HCT116 (cell line): ENCODE measurements at regions not wholly inside any gene's neighbourhood (a gene's known extent, or its start where the extent isn't known, plus 50 kb on each side); places are given as distances from the start of the nearest gene placed in this dataset.

Source experiments
- ATAC-seq: fragments of 200-7000 bp; cut with Tn5 transposase; 2 replicates; pipeline ENCODE4 v1.9.1; 2020; ENCODE audit warnings: mild to moderate bottlenecking, moderate library complexity
- BruUV-seq: library from RNA; stranded (reverse); fragments of 400-500 nt; replicated peaks from 2 replicates; lab custom pipeline; 2021; lab: Mats Ljungman, UMichigan
- CTCF ChIA-PET: fragments of 300-600 bp; sonication (Branson Sonifier 250); formaldehyde crosslinking; loops from one replicate; lab custom pipeline; 2021; ENCODE audit warnings: antibody characterized with exemption; lab: Charles Lee
- POLR2A ChIA-PET: fragments of 300-600, 350-600 bp; sonication (Branson Sonifier 250); formaldehyde crosslinking; loops from one replicate; lab custom pipeline; 2021; ENCODE audit warnings: antibody characterized with exemption; lab: Charles Lee
- RAD21 ChIA-PET, 2 experiments: fragments of 300-600 bp; sonication (Branson Sonifier 250); formaldehyde crosslinking; loops; one replicate each; lab custom pipeline; 2023; ENCODE audit warnings: low total read pairs in 2 of 2; ENCODE audit not compliant: uncharacterized antibody in 2 of 2, unreplicated experiment in 2 of 2, low non-redundant PET in 1 of 2; lab: Charles Lee
- DNase-seq: peaks from one replicate; pipeline ENCODE4 v3.0.0-alpha.2; 2010; ENCODE audit warnings: low read depth, low spot score
- H2AFZ ChIP-seq: fragments of 200-600 bp; shearing (Covaris generic), sonication (generic); 2 replicates; pipeline ENCODE4 v1.6.1; 2017; ENCODE audit warnings: low read depth, mixed run types, mixed read lengths, antibody characterized with exemption, low read length; ENCODE audit not compliant: poor library complexity, severe bottlenecking
- H3K27ac ChIP-seq: 2 replicates; pipeline ENCODE4 v1.5.1; 2012; ENCODE audit warnings: low read depth, low read length
- H3K27me3 ChIP-seq: fragments of 200-600 bp; sonication (generic); 2 replicates; pipeline ENCODE4 v1.6.1; 2016; ENCODE audit warnings: mixed run types, low read length, mixed read lengths; ENCODE audit not compliant: insufficient read depth
- H3K36me3 ChIP-seq, 2 experiments: fragments of 200-500 bp in 1 of 2; fragments of 200-600 bp in 1 of 2; sonication (Bioruptor generic) in 1 of 2; sonication (generic) in 1 of 2; 2 replicates each; pipeline versions ENCODE4 v1.5.1 to v1.6.1; 2014 to 2016; ENCODE audit warnings: low read length in 2 of 2, inconsistent platforms in 1 of 2, mixed read lengths in 1 of 2, mixed run types in 1 of 2; ENCODE audit not compliant: insufficient read depth in 2 of 2, control insufficient read depth in 1 of 2
- H3K4me1 ChIP-seq, 2 experiments: fragments of 200-600 bp in 1 of 2; sonication (generic) in 1 of 2; 2 replicates each; pipeline versions ENCODE4 v1.5.1 to v1.6.1; 2012 to 2017; ENCODE audit warnings: low read length in 2 of 2, inconsistent platforms in 1 of 2, mild to moderate bottlenecking in 1 of 2, mixed read lengths in 1 of 2, mixed run types in 1 of 2, moderate library complexity in 1 of 2; ENCODE audit not compliant: insufficient read depth in 2 of 2, control insufficient read depth in 1 of 2
- H3K4me2 ChIP-seq: fragments of 200-600 bp; sonication (generic); 2 replicates; pipeline ENCODE4 v1.6.1; 2017; ENCODE audit warnings: mixed run types, low read length, mixed read lengths
- H3K4me3 ChIP-seq, 2 experiments: fragments of 200-600 bp in 1 of 2; sonication (generic) in 1 of 2; replicated peaks in 1 of 2; 2 replicates each; pipeline ENCODE4 v1.5.1; 2011 to 2016; ENCODE audit warnings: low read length in 2 of 2, control low read depth in 1 of 2, low read depth in 1 of 2, mild to moderate bottlenecking in 1 of 2, mixed read lengths in 1 of 2, mixed run types in 1 of 2
- H3K79me2 ChIP-seq: fragments of 200-600 bp; sonication (generic); 2 replicates; pipeline ENCODE4 v1.6.1; 2017; ENCODE audit warnings: mild to moderate bottlenecking, mixed run types, low read length, moderate library complexity, mixed read lengths; ENCODE audit not compliant: insufficient read depth
- H3K9ac ChIP-seq: fragments of 200-600 bp; sonication (generic); 2 replicates; pipeline ENCODE4 v1.6.1; 2016; ENCODE audit warnings: low read length, mixed read lengths
- H3K9me2 ChIP-seq: fragments of 200-600 bp; sonication (generic), shearing (Covaris generic); 2 replicates; pipeline ENCODE4 v1.6.1; 2017; ENCODE audit warnings: mixed run types, mild to moderate bottlenecking, moderate library complexity; ENCODE audit not compliant: insufficient read depth
- H3K9me3 ChIP-seq, 2 experiments: fragments of 200-500 bp in 1 of 2; fragments of 200-600 bp in 1 of 2; sonication (Bioruptor generic) in 1 of 2; sonication (generic) in 1 of 2; 2 replicates each; pipeline ENCODE4 v1.6.1; 2014 to 2017; ENCODE audit warnings: low read length in 2 of 2, mixed read lengths in 2 of 2, inconsistent platforms in 1 of 2, low read depth in 1 of 2, mild to moderate bottlenecking in 1 of 2, mixed run types in 1 of 2, moderate library complexity in 1 of 2; ENCODE audit not compliant: control insufficient read depth in 1 of 2, insufficient read depth in 1 of 2
- H4K20me1 ChIP-seq: fragments of 200-600 bp; sonication (generic), shearing (Covaris generic); 2 replicates; pipeline ENCODE4 v1.6.1; 2017; ENCODE audit warnings: mixed run types, mild to moderate bottlenecking, moderate library complexity; ENCODE audit not compliant: insufficient read depth
- ATF3 ChIP-seq: IDR thresholded peaks from 2 replicates; pipeline ENCODE4 v1.6.1; 2012
- EGR1 ChIP-seq: IDR thresholded peaks from 2 replicates; pipeline ENCODE4 v1.6.1; 2012; ENCODE audit warnings: low read depth
- ELF1 ChIP-seq: IDR thresholded peaks from 2 replicates; pipeline ENCODE4 v1.6.1; 2012; ENCODE audit warnings: low read depth, borderline replicate concordance
- EZH2 ChIP-seq: fragments of 200-600 bp; sonication (generic); IDR thresholded peaks from 2 replicates; pipeline ENCODE4 v1.6.1; 2017; ENCODE audit warnings: antibody characterized with exemption, mixed run types
- EZH2phosphoT487 ChIP-seq: fragments of 200-600 bp; IDR thresholded peaks from 2 replicates; pipeline ENCODE4 v1.6.1; 2018; ENCODE audit warnings: antibody characterized with exemption, borderline replicate concordance
- POLR2A ChIP-seq: IDR thresholded peaks from 2 replicates; pipeline ENCODE4 v1.7.0; 2011; ENCODE audit warnings: borderline replicate concordance; ENCODE audit not compliant: insufficient read depth, insufficient read length; ENCODE audit errors: extremely low read depth
- POLR2AphosphoS5 ChIP-seq: IDR thresholded peaks from 2 replicates; pipeline ENCODE4 v1.6.1; 2011; ENCODE audit warnings: mild to moderate bottlenecking, low read depth, low read length, moderate library complexity
- RAD21 ChIP-seq: IDR thresholded peaks from 2 replicates; pipeline ENCODE4 v1.6.1; 2012; ENCODE audit warnings: low read depth, mild to moderate bottlenecking
- SRF ChIP-seq: IDR thresholded peaks from 2 replicates; pipeline ENCODE4 v1.6.1; 2012; ENCODE audit warnings: low read depth
- TCF7L2 ChIP-seq: IDR thresholded peaks from 2 replicates; pipeline ENCODE4 v1.7.0; 2011; ENCODE audit warnings: borderline replicate concordance, inconsistent platforms; ENCODE audit not compliant: insufficient read depth, insufficient read length; ENCODE audit errors: extremely low read depth
- YY1 ChIP-seq: IDR thresholded peaks from 2 replicates; pipeline ENCODE4 v1.6.1; 2011; ENCODE audit warnings: low read length, low read depth, moderate library complexity, mild to moderate bottlenecking; ENCODE audit not compliant: insufficient replicate concordance; ENCODE audit errors: extremely low read depth
- ZFX ChIP-seq: fragments of 450-650 bp; IDR thresholded peaks from 2 replicates; pipeline ENCODE4 v1.6.1; 2017
- intact Hi-C: fragments of 100-400 bp; cut with micrococcal nuclease; formaldehyde crosslinking; loops from 2 replicates; pipeline ENCODE4 v1.10.0; 2022

GRCh38 chrX:95435198-95435597, 1249.4 kb upstream of the DIAPH2 start:
- Histone ChIP-seq H3K4me1 (no peaks in the 10 kb centered on the region), H3K36me3 (no peaks in the 10 kb centered on the region), H3K4me3 (no peak overlapping the region), H3K9me2 (no peaks in the 10 kb centered on the region), H3K9me3 (no peaks in the 10 kb centered on the region), H4K20me1 (no peaks in the 10 kb centered on the region), H3K9ac (no peak overlapping the region), H3K79me2 (no peaks in the 10 kb centered on the region), H2AFZ (no peak overlapping the region), H3K27me3 (no peaks in the 10 kb centered on the region), H3K27ac (no peak overlapping the region)
- intact Hi-C loops, result no loop called here
- no TSS peak for BruUV-seq
- DNase-seq, result no peak
- RAD21 ChIA-PET, result no interaction called here
- POLR2A ChIA-PET, result no interaction called here
- TF ChIP-seq ELF1, result no peak
- no peak for TF ChIP-seq ZFX
- TF ChIP-seq ATF3, result no peak
- TF ChIP-seq, all 23 proteins: peak for 0
- ATAC-seq, result no peak
- CTCF ChIA-PET, result no interaction called here
- no peak overlapping the region for H3K4me2 ChIP-seq

- TF ChIP-seq POLR2AphosphoS5 (no peak), EZH2phosphoT487 (no peak), EGR1 (no peak), TCF7L2 (no peak), ZFX (no peak), SRF (no peak), RAD21 (no peak), POLR2A (no peak), YY1 (no peak), EZH2 (no peak)
- no peaks in the 10 kb centered on the region for H3K9me2 ChIP-seq
- H3K9me3 ChIP-seq, result 0 out of 4 replicates have a peak, but pooled peaks cover 0 to 3% of the 10 kb centered on the region in 2 experiments
- H3K27me3 ChIP-seq, result no peaks in the 10 kb centered on the region
- no peaks in the 10 kb centered on the region for H3K79me2 ChIP-seq
- DNase-seq, result no peak
- ATAC-seq, result no peak
- no peak overlapping the region for H3K27ac ChIP-seq
- ChIA-PET CTCF (no interaction called here), POLR2A (no interaction called here), RAD21 (no interaction called here)
- intact Hi-C loops, result no loop called here
- H4K20me1 ChIP-seq, result no peaks in the 10 kb centered on the region
- no peak overlapping the region for H2AFZ ChIP-seq
- H3K9ac ChIP-seq, result no peak overlapping the region
- no peaks in the 10 kb centered on the region for H3K36me3 ChIP-seq
- no TSS peak for BruUV-seq
- no peak overlapping the region for H3K4me3 ChIP-seq
- H3K4me2 ChIP-seq, result no peak overlapping the region
- no peaks in the 10 kb centered on the region for H3K4me1 ChIP-seq
Measured at GRCh38 chrX:95441836-95442235, 1242.8 kb upstream of the DIAPH2 start.
